Loucy (cell line): ENCODE measurements at regions not wholly inside any gene's neighbourhood (a gene's known extent, or its start where the extent isn't known, plus 50 kb on each side); places are given as distances from the start of the nearest gene placed in this dataset.
"Not testable (repeated sequence)": the region's sequence is repeated elsewhere in the genome, so short reads cannot be mapped to it uniquely, and the experiment has no call there.

Source experiments
- H2AFZ ChIP-seq: fragments of 200-600 bp; sonication (generic); 2 replicates; pipeline ENCODE4 v1.6.0; 2016; ENCODE audit warnings: antibody characterized with exemption, mild to moderate bottlenecking, low read length, moderate library complexity
- H3F3A ChIP-seq: fragments of 200-600 bp; 2 replicates; pipeline ENCODE4 v1.6.0; 2016; ENCODE audit warnings: antibody characterized with exemption, low read depth, mild to moderate bottlenecking
- H3K27me3 ChIP-seq: fragments of 200-600 bp; sonication (generic); 2 replicates; pipeline ENCODE4 v1.6.1; 2014; ENCODE audit warnings: low read length, mild to moderate bottlenecking; ENCODE audit not compliant: insufficient read depth, poor library complexity, severe bottlenecking
- H3K36me3 ChIP-seq: fragments of 200-600 bp; sonication (generic); 2 replicates; pipeline ENCODE4 v1.6.1; 2016; ENCODE audit warnings: low read length; ENCODE audit not compliant: insufficient read depth
- H3K4me1 ChIP-seq: fragments of 200-600 bp; sonication (generic); 2 replicates; pipeline ENCODE4 v1.5.1; 2014; ENCODE audit warnings: low read length, mild to moderate bottlenecking; ENCODE audit not compliant: insufficient read depth, poor library complexity, severe bottlenecking
- H3K4me2 ChIP-seq: fragments of 200-600 bp; sonication (generic); 2 replicates; pipeline ENCODE4 v1.6.0; 2014; ENCODE audit warnings: antibody characterized with exemption, low read length, low read depth, mild to moderate bottlenecking; ENCODE audit not compliant: poor library complexity, severe bottlenecking
- H3K4me3 ChIP-seq: fragments of 200-600 bp; sonication (generic); 2 replicates; pipeline ENCODE4 v1.5.1; 2014; ENCODE audit warnings: low read length, mild to moderate bottlenecking, mixed read lengths; ENCODE audit not compliant: poor library complexity, severe bottlenecking
- H3K79me2 ChIP-seq: fragments of 200-600 bp; sonication (generic); 2 replicates; pipeline ENCODE4 v1.6.1; 2014; ENCODE audit warnings: low read length; ENCODE audit not compliant: insufficient read depth
- H3K9ac ChIP-seq: fragments of 200-600 bp; sonication (generic); 2 replicates; pipeline ENCODE4 v1.6.0; 2014; ENCODE audit warnings: mild to moderate bottlenecking, low read depth, low read length, moderate library complexity; ENCODE audit not compliant: poor library complexity, severe bottlenecking
- H3K9me2 ChIP-seq: fragments of 200-600 bp; sonication (generic); replicated peaks from 2 replicates; pipeline ENCODE4 v1.6.1; 2016; ENCODE audit warnings: low read depth, low read length, mixed read lengths
- H3K9me3 ChIP-seq: fragments of 200-600 bp; sonication (generic); 2 replicates; pipeline ENCODE4 v1.6.1; 2014; ENCODE audit warnings: mild to moderate bottlenecking, antibody characterized with exemption, low read length, low read depth; ENCODE audit not compliant: insufficient read depth
- H4K20me1 ChIP-seq: fragments of 200-600 bp; sonication (generic); 2 replicates; pipeline ENCODE4 v1.6.0; 2014; ENCODE audit warnings: antibody characterized with exemption, low read length, mild to moderate bottlenecking; ENCODE audit not compliant: insufficient read depth, poor library complexity, severe bottlenecking
- EZH2phosphoT487 ChIP-seq: fragments of 200-600 bp; IDR thresholded peaks from 2 replicates; pipeline ENCODE4 v1.6.1; 2018; ENCODE audit warnings: antibody characterized with exemption, mild to moderate bottlenecking, moderate library complexity, borderline replicate concordance
- TF ChIP-seq, protein P1 (sequence below): fragments of 200-600 bp; sonication (generic); conservative IDR thresholded peaks from 2 replicates; pipeline ENCODE4 v1.5.1; 2014; ENCODE audit warnings: mild to moderate bottlenecking, antibody characterized with exemption, low read length

DNA sequence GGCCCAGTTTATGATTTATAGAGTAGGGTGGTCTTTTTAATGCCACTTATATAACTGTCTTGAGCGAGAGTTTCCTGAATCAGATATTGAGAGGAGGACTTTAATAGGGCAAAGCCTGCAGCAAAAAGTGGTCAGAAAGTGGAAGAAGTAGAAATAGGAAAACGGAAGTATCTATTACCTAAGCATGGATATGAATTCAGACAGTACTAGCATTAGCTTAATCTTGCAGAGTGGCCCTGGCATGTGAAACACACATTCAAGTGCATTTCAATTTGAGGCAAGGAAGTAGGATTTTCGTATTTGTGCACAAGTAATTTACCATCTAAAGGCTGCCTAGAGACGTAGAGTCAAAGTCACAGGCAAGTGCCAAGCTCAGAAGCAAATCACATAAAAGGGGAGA lies 622.3 kb downstream of the DIPK2A start:
- Histone ChIP-seq H2AFZ (no peak overlapping the region), H3K4me2 (no peak overlapping the region), H3F3A (no peaks in the 10 kb centered on the region), H3K27me3 (no peaks in the 10 kb centered on the region), H3K9ac (no peak overlapping the region), H3K36me3 (no peaks in the 10 kb centered on the region), H3K4me1 (no peaks in the 10 kb centered on the region), H3K79me2 (no peaks in the 10 kb centered on the region), H3K9me3 (no peaks in the 10 kb centered on the region), H3K4me3 (no peak overlapping the region), H4K20me1 (no peaks in the 10 kb centered on the region), H3K9me2 (0 out of 2 replicates have a peak, but pooled peaks cover 4% of the 10 kb centered on the region)
- no peak for TF ChIP-seq EZH2phosphoT487
- TF ChIP-seq, protein P1, sequence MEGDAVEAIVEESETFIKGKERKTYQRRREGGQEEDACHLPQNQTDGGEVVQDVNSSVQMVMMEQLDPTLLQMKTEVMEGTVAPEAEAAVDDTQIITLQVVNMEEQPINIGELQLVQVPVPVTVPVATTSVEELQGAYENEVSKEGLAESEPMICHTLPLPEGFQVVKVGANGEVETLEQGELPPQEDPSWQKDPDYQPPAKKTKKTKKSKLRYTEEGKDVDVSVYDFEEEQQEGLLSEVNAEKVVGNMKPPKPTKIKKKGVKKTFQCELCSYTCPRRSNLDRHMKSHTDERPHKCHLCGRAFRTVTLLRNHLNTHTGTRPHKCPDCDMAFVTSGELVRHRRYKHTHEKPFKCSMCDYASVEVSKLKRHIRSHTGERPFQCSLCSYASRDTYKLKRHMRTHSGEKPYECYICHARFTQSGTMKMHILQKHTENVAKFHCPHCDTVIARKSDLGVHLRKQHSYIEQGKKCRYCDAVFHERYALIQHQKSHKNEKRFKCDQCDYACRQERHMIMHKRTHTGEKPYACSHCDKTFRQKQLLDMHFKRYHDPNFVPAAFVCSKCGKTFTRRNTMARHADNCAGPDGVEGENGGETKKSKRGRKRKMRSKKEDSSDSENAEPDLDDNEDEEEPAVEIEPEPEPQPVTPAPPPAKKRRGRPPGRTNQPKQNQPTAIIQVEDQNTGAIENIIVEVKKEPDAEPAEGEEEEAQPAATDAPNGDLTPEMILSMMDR, result no peak

DNA sequence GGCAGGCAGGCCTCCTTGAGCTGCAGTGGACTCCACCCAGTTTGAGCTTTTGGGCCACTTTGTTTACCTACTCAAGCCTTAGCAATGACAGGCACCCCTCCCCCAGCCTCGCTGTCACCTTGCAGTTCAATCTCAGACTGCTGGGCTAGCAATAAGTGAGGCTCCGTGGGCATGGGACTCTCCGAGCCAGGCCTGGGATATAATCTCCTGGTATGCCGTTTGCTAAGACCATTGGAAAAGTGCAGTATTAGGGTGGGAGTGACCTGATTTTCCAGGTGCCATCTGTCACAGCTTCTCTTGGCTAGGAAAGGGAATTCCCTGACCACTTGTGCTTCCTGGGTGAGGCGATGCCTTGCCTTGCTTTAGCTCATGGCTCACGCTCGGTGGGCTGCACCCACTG lies 648.6 kb downstream of the DIPK2A start:
- H3K4me3 ChIP-seq, H3K9me3 ChIP-seq, H3K4me1 ChIP-seq, H3K9me2 ChIP-seq, H3K4me2 ChIP-seq, H3F3A ChIP-seq, H3K27me3 ChIP-seq, H2AFZ ChIP-seq, H3K36me3 ChIP-seq, H4K20me1 ChIP-seq, H3K9ac ChIP-seq, H3K79me2 ChIP-seq: not testable (repeated sequence)

DNA sequence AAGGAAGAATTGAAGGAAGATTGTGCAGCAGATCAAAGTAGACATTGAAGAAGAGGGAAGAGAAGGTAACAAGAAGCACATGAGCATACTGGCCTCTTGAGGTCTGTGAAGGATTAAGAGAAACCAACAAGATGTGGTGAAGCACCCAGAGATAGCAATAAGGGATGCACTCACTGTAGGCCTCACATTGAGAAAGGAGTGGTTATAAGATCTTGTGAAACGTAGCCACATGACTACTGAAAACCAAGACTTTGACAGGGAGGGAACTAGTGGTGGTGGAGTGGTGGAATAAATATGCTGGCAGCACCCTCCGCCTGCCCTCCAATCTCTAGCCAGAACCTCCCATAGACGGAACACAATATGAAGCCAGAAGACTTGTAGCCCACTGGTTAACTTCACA lies 651.2 kb downstream of the DIPK2A start:
- no peak overlapping the region for H3K4me3 ChIP-seq
- H3K79me2 ChIP-seq, result no peaks in the 10 kb centered on the region
- no peaks in the 10 kb centered on the region for H3K9me2 ChIP-seq
- H3K9me3 ChIP-seq, result no peaks in the 10 kb centered on the region
- no peak overlapping the region for H2AFZ ChIP-seq
- H3K27me3 ChIP-seq, result no peaks in the 10 kb centered on the region
- H3K36me3 ChIP-seq, result no peaks in the 10 kb centered on the region
- H3F3A ChIP-seq, result no peaks in the 10 kb centered on the region
- H3K9ac ChIP-seq, result no peak overlapping the region
- TF ChIP-seq EZH2phosphoT487, result no peak
- TF ChIP-seq, protein P1, result no peak
- H3K4me2 ChIP-seq, result no peak overlapping the region
- no peaks in the 10 kb centered on the region for H4K20me1 ChIP-seq
- H3K4me1 ChIP-seq, result no peaks in the 10 kb centered on the region

DNA sequence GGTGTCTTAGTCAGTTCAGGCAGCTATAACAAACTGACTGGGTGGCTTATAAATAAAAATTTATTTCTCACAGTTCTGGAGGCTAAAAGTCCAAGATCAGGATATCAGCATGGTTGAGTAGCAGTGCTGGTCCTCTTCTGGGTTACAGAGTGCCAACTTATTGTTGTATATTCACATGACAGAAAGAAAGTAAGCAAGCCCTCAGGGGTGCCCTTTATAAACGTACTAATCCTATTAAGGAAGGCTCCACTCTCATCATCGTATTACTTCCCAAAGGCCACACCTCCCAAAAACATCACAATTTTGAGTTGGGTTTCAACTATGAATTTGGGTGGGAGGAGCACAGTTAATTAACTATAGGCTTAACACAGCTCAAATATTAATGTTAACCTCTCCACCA lies 653.0 kb downstream of the DIPK2A start:
- H3K4me2 ChIP-seq, result no peak overlapping the region
- H3K79me2 ChIP-seq, result no peaks in the 10 kb centered on the region
- no peak overlapping the region for H2AFZ ChIP-seq
- no peak for TF ChIP-seq EZH2phosphoT487
- TF ChIP-seq, protein P1, result no peak
- H3K9ac ChIP-seq, result no peak overlapping the region
- H3F3A ChIP-seq, result no peaks in the 10 kb centered on the region
- no peaks in the 10 kb centered on the region for H3K9me2 ChIP-seq
- H3K9me3 ChIP-seq, result no peaks in the 10 kb centered on the region
- H3K36me3 ChIP-seq, result no peaks in the 10 kb centered on the region
- no peaks in the 10 kb centered on the region for H3K27me3 ChIP-seq
- no peaks in the 10 kb centered on the region for H3K4me1 ChIP-seq
- no peaks in the 10 kb centered on the region for H4K20me1 ChIP-seq
- H3K4me3 ChIP-seq, result no peak overlapping the region
